ENCODE measurements at regions not wholly inside any gene's neighbourhood (a gene's known extent, or its start where the extent isn't known, plus 50 kb on each side); places are given as distances from the start of the nearest gene placed in this dataset.

GRCh38 chr1:82819234-82819633 lies 1018.5 kb downstream of the ADGRL2 start:
- no peak for TF ChIP-seq CTCF (IDR thresholded peaks at IDR 0.05)
- no peak for TF ChIP-seq POLR2A (IDR thresholded peaks at IDR 0.05)
- no peak for TF ChIP-seq POLR2AphosphoS5 (IDR thresholded peaks at IDR 0.05)
- TF ChIP-seq EP300 (IDR thresholded peaks at IDR 0.05; ENCODE audit: low read depth), result no peak
